Fibroblast of lung (primary cell): ENCODE measurements at regions not wholly inside any gene's neighbourhood (a gene's known extent, or its start where the extent isn't known, plus 50 kb on each side); places are given as distances from the start of the nearest gene placed in this dataset.

Experiments
- DNase-seq, 2 donors: peaks; one replicate each; pipeline versions ENCODE4 v3.0.0 to v3.0.0-alpha.2; 2010; ENCODE audit warnings: low read depth in 2 of 2
- H2AFZ ChIP-seq: 2 replicates; pipeline ENCODE4 v1.5.1; 2012; ENCODE audit warnings: low read length, control low read depth, inconsistent platforms
- H3K27ac ChIP-seq: 2 replicates; pipeline ENCODE4 v1.5.1; 2011; ENCODE audit warnings: low read length, control low read depth; ENCODE audit not compliant: insufficient read depth
- H3K27me3 ChIP-seq: 2 replicates; pipeline ENCODE4 v1.5.1; 2011; ENCODE audit warnings: mild to moderate bottlenecking, low read length; ENCODE audit not compliant: control insufficient read depth, insufficient read depth
- H3K36me3 ChIP-seq: 2 replicates; pipeline ENCODE4 v1.5.1; 2011; ENCODE audit warnings: low read length; ENCODE audit not compliant: control insufficient read depth, insufficient read depth
- H3K4me1 ChIP-seq: 2 replicates; pipeline ENCODE4 v1.5.1; 2011; ENCODE audit warnings: low read length; ENCODE audit not compliant: control insufficient read depth, insufficient read depth; ENCODE audit errors: extremely low read depth
- H3K4me2 ChIP-seq: 2 replicates; pipeline ENCODE4 v1.5.1; 2011; ENCODE audit warnings: low read length, control low read depth; ENCODE audit not compliant: insufficient read depth; ENCODE audit errors: extremely low read depth
- H3K4me3 ChIP-seq, 4 experiments: fragments of 200-600 bp in 1 of 4; sonication (generic) in 1 of 4; replicated peaks in 1 of 4; 2 replicates each; pipeline ENCODE4 v1.5.1; 2011 to 2016; ENCODE audit warnings: low read length in 4 of 4, low read depth in 3 of 4, mild to moderate bottlenecking in 3 of 4, control low read depth in 2 of 4, inconsistent platforms in 1 of 4, mixed read lengths in 1 of 4; ENCODE audit not compliant: insufficient read depth in 1 of 4; ENCODE audit errors: control extremely low read depth in 1 of 4
- H3K79me2 ChIP-seq: 2 replicates; pipeline ENCODE4 v1.5.1; 2012; ENCODE audit warnings: mild to moderate bottlenecking, low read length, inconsistent platforms; ENCODE audit not compliant: control insufficient read depth, insufficient read depth
- H3K9ac ChIP-seq: 2 replicates; pipeline ENCODE4 v1.5.1; 2011; ENCODE audit warnings: mild to moderate bottlenecking, low read length, control low read depth; ENCODE audit not compliant: insufficient read depth
- H3K9me3 ChIP-seq: 2 replicates; pipeline ENCODE4 v1.5.1; 2012; ENCODE audit warnings: low read depth, low read length; ENCODE audit not compliant: control insufficient read depth, insufficient read depth
- H4K20me1 ChIP-seq: 2 replicates; pipeline ENCODE4 v1.5.1; 2011; ENCODE audit warnings: low read length; ENCODE audit not compliant: control insufficient read depth, insufficient read depth; ENCODE audit errors: extremely low read depth
- CTCF ChIP-seq, 2 donors: IDR thresholded peaks in 1 of 2; conservative IDR thresholded peaks in 1 of 2; 1 replicate in 1 of 2; 2 replicates in 1 of 2; pipeline ENCODE4 v1.5.1; 2011 to 2012; ENCODE audit warnings: low read length in 2 of 2, control low read depth in 1 of 2, inconsistent platforms in 1 of 2, low read depth in 1 of 2, mild to moderate bottlenecking in 1 of 2
- EZH2 ChIP-seq: IDR thresholded peaks from 2 replicates; pipeline ENCODE4 v1.5.1; 2012; ENCODE audit warnings: low read length, control low read depth, mild to moderate bottlenecking; ENCODE audit errors: missing control alignments

- no peaks in the 10 kb centered on the region for H3K36me3 ChIP-seq
- no peak overlapping the region for H3K4me3 ChIP-seq
- H3K79me2 ChIP-seq = no peaks in the 10 kb centered on the region
- no peak overlapping the region for H3K27ac ChIP-seq
- H3K9me3 ChIP-seq = no peaks in the 10 kb centered on the region
- DNase-seq = no peak
- no peaks in the 10 kb centered on the region for H3K4me1 ChIP-seq
- H4K20me1 ChIP-seq = no peaks in the 10 kb centered on the region
- no peak overlapping the region for H3K9ac ChIP-seq
- H2AFZ ChIP-seq = no peak overlapping the region
- TF ChIP-seq EZH2 (no peak), CTCF (conservative IDR thresholded peaks at IDR 0.05 in 1 of 2, IDR thresholded peaks at IDR 0.05 in 1 of 2; ENCODE audit: low read depth in 1 of 2, low read length in 2 of 2) (no peak)
- no peaks in the 10 kb centered on the region for H3K27me3 ChIP-seq
- H3K4me2 ChIP-seq = no peak overlapping the region
Observed at GRCh38 chr21:35170244-35170643, 121.1 kb upstream of the RUNX1 start.

GRCh38 chr21:35169574-35169973 is 120.5 kb upstream of the RUNX1 start:
- H3K9ac ChIP-seq = no peak overlapping the region
- no peaks in the 10 kb centered on the region for H3K27me3 ChIP-seq
- no peak overlapping the region for H3K27ac ChIP-seq
- TF ChIP-seq CTCF (conservative IDR thresholded peaks at IDR 0.05 in 1 of 2, IDR thresholded peaks at IDR 0.05 in 1 of 2; ENCODE audit: low read depth in 1 of 2, low read length in 2 of 2) = no peak
- TF ChIP-seq EZH2 = no peak
- H3K4me3 ChIP-seq = no peak overlapping the region
- H3K9me3 ChIP-seq = no peaks in the 10 kb centered on the region
- H3K4me1 ChIP-seq = no peaks in the 10 kb centered on the region
- H2AFZ ChIP-seq = no peak overlapping the region
- no peak for DNase-seq
- no peaks in the 10 kb centered on the region for H4K20me1 ChIP-seq
- H3K79me2 ChIP-seq = no peaks in the 10 kb centered on the region
- H3K4me2 ChIP-seq = no peak overlapping the region
- H3K36me3 ChIP-seq = no peaks in the 10 kb centered on the region

- H3K36me3 ChIP-seq = no peaks in the 10 kb centered on the region
- no peak overlapping the region for H3K9ac ChIP-seq
- no peaks in the 10 kb centered on the region for H3K79me2 ChIP-seq
- H3K4me2 ChIP-seq = no peak overlapping the region
- H2AFZ ChIP-seq = no peak overlapping the region
- H3K4me1 ChIP-seq = no peaks in the 10 kb centered on the region
- no peaks in the 10 kb centered on the region for H3K27me3 ChIP-seq
- no peaks in the 10 kb centered on the region for H3K9me3 ChIP-seq
- peak; percentile 41 to 52 for DNase-seq
- H3K4me3 ChIP-seq = no peak overlapping the region
- no peak overlapping the region for H3K27ac ChIP-seq
- H4K20me1 ChIP-seq = no peaks in the 10 kb centered on the region
- TF ChIP-seq CTCF (conservative IDR thresholded peaks at IDR 0.05 in 1 of 2, IDR thresholded peaks at IDR 0.05 in 1 of 2; ENCODE audit: low read depth in 1 of 2, low read length in 2 of 2) (no peak), EZH2 (no peak)
Observed at GRCh38 chr21:35168735-35169134, 119.6 kb upstream of the RUNX1 start.
